Transverse colon (tissue), 4 donors: ENCODE measurements at regions not wholly inside any gene's neighbourhood (a gene's known extent, or its start where the extent isn't known, plus 50 kb on each side); places are given as distances from the start of the nearest gene placed in this dataset.

Source experiments
- CTCF ChIP-seq, 5 experiments: fragments of 200-600 bp in 3 of 5; fragments of 450-650 bp in 2 of 5; sonication (generic) in 3 of 5; IDR thresholded peaks; 1 replicate in 2 of 5; 2 replicates in 3 of 5; pipeline ENCODE4 v1.5.1; 2016 to 2017; ENCODE audit warnings: antibody characterized with exemption in 5 of 5, inconsistent platforms in 3 of 5, mild to moderate bottlenecking in 2 of 5, moderate library complexity in 1 of 5
- EP300 ChIP-seq: sonication (generic); formaldehyde crosslinking; IDR thresholded peaks from one replicate; pipeline ENCODE4 v1.6.1; 2017; ENCODE audit warnings: antibody characterized with exemption, low read depth
- POLR2A ChIP-seq: fragments of 450-650 bp; IDR thresholded peaks from one replicate; pipeline ENCODE4 v1.6.1; 2016; ENCODE audit warnings: antibody characterized with exemption, mild to moderate bottlenecking, moderate library complexity
- POLR2AphosphoS5 ChIP-seq, 3 donors: sonication (generic); formaldehyde crosslinking; IDR thresholded peaks; one replicate each; pipeline ENCODE4 v1.6.1; 2016; ENCODE audit warnings: antibody characterized with exemption in 3 of 3

- TF ChIP-seq CTCF (IDR thresholded peaks at IDR 0.05) (no peak), POLR2A (no peak), EP300 (no peak), POLR2AphosphoS5 (IDR thresholded peaks at IDR 0.05) (no peak)
Observed at GRCh38 chr10:131790021-131790420, 110.8 kb upstream of the PPP2R2D start.
